ENCODE measurements at regions not wholly inside any gene's neighbourhood (a gene's known extent, or its start where the extent isn't known, plus 50 kb on each side); places are given as distances from the start of the nearest gene placed in this dataset.

DNA sequence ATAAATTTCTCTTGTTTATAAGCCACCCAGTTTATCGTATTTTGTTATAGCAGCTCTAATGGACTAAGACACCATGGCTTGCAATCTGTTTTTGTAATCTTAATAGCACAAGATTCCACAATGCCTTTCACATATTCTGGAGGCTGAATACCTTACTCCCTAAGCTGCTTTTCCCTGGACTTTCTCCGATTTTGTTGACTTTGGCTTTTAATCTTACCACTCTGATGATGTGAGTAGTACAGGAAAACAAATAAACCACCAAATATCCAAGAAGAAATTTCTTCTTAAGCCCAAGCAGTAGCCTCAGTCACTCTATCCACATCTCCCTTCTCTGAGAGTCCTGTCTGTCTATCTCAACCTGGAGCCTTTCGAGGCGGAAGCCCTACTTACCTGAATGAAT, 838.6 kb downstream of the LTN1 start (continued):
- TF ChIP-seq, protein P1, sequence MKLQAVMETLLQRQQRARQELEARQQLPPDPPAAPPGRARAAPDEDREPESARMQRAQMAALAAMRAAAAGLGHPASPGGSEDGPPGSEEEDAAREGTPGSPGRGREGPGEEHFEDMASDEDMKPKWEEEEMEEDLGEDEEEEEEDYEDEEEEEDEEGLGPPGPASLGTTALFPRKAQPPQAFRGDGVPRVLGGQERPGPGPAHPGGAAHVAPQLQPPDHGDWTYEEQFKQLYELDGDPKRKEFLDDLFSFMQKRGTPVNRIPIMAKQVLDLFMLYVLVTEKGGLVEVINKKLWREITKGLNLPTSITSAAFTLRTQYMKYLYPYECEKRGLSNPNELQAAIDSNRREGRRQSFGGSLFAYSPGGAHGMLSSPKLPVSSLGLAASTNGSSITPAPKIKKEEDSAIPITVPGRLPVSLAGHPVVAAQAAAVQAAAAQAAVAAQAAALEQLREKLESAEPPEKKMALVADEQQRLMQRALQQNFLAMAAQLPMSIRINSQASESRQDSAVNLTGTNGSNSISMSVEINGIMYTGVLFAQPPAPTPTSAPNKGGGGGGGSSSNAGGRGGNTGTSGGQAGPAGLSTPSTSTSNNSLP (IDR thresholded peaks at IDR 0.05; ENCODE audit: borderline replicate concordance, low read depth, low read length), result no peak
- no peak for TF ChIP-seq NFE2L1 (tag; IDR thresholded peaks at IDR 0.05; ENCODE audit: borderline replicate concordance, low read depth)
- no peak for TF ChIP-seq HLTF (IDR thresholded peaks at IDR 0.05)
- no peak for TF ChIP-seq KLF10 (CRISPR knock-in tag; IDR thresholded peaks at IDR 0.05)
- TF ChIP-seq, protein P2, sequence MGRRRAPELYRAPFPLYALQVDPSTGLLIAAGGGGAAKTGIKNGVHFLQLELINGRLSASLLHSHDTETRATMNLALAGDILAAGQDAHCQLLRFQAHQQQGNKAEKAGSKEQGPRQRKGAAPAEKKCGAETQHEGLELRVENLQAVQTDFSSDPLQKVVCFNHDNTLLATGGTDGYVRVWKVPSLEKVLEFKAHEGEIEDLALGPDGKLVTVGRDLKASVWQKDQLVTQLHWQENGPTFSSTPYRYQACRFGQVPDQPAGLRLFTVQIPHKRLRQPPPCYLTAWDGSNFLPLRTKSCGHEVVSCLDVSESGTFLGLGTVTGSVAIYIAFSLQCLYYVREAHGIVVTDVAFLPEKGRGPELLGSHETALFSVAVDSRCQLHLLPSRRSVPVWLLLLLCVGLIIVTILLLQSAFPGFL (CRISPR knock-in tag; IDR thresholded peaks at IDR 0.05), result no peak
- TF ChIP-seq GABPB1 (CRISPR knock-in tag; IDR thresholded peaks at IDR 0.05), result no peak
- TF ChIP-seq, protein P3, sequence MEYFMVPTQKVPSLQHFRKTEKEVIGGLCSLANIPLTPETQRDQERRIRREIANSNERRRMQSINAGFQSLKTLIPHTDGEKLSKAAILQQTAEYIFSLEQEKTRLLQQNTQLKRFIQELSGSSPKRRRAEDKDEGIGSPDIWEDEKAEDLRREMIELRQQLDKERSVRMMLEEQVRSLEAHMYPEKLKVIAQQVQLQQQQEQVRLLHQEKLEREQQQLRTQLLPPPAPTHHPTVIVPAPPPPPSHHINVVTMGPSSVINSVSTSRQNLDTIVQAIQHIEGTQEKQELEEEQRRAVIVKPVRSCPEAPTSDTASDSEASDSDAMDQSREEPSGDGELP (CRISPR knock-in tag; IDR thresholded peaks at IDR 0.05; ENCODE audit: borderline replicate concordance), result no peak

DNA sequence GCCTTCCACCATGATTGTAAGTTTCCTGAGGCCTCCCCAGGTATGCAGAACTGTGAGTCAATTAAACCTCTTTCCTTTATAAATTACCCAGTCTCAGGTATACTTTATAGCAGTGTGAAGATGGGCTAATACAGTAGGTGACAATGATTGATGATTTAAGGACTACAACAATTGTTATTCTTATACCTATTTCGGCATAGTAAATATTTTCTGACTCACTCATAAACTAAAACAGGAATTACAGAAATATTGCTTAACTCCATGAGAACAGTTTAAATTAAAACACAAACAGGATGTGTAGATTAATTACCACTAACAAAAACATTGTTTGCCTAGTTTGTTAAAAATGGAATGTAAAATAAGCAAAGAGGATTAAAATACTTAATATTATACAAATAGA, 839.9 kb downstream of the LTN1 start:
- Histone ChIP-seq H3K9me1 (ENCODE audit: control insufficient read depth, insufficient read depth, low read length) (no peaks in the 10 kb centered on the region), H2AFZ (ENCODE audit: low read depth, low read length) (no peak overlapping the region), H3K9ac (ENCODE audit: insufficient read depth in 1 of 2, low read depth in 2 of 2, low read length in 2 of 2) (no peak overlapping the region), H3K4me1 (replicated peaks in 1 of 2; ENCODE audit: control insufficient read depth in 2 of 2, insufficient read depth in 2 of 2, low read length in 2 of 2) (no peaks in the 10 kb centered on the region), H3K27me3 (ENCODE audit: control insufficient read depth in 2 of 2, insufficient read depth in 2 of 2, low read length in 2 of 2) (no peaks in the 10 kb centered on the region), H3K79me2 (ENCODE audit: control insufficient read depth, insufficient read depth, low read length) (no peaks in the 10 kb centered on the region), H3K27ac (ENCODE audit: extremely low read depth, low read depth, low read length) (no peak overlapping the region), H3K4me2 (ENCODE audit: insufficient read depth, low read length) (no peak overlapping the region), H4K20me1 (replicated peaks; ENCODE audit: control insufficient read depth, insufficient read depth, low read length) (no peaks in the 10 kb centered on the region), H3K36me3 (ENCODE audit: control insufficient read depth, insufficient read depth, low read length) (no peaks in the 10 kb centered on the region), H3K9me3 (replicated peaks; ENCODE audit: control insufficient read depth, insufficient read depth, low read depth, low read length) (no peaks in the 10 kb centered on the region; the same call in none of the 2 replicates), H3K4me3 (no peak overlapping the region)
- no TSS peak for BruUV-seq (replicated peaks)
- intact Hi-C loops (cut with micrococcal nuclease) (no loop called here), in situ Hi-C loops (cut with MboI) (no loop called here)
- TF ChIP-seq, protein P4, sequence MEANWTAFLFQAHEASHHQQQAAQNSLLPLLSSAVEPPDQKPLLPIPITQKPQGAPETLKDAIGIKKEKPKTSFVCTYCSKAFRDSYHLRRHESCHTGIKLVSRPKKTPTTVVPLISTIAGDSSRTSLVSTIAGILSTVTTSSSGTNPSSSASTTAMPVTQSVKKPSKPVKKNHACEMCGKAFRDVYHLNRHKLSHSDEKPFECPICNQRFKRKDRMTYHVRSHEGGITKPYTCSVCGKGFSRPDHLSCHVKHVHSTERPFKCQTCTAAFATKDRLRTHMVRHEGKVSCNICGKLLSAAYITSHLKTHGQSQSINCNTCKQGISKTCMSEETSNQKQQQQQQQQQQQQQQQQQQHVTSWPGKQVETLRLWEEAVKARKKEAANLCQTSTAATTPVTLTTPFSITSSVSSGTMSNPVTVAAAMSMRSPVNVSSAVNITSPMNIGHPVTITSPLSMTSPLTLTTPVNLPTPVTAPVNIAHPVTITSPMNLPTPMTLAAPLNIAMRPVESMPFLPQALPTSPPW (CRISPR knock-in tag; IDR thresholded peaks at IDR 0.05), result no peak
- no peak for TF ChIP-seq NFE2L1 (tag; IDR thresholded peaks at IDR 0.05; ENCODE audit: borderline replicate concordance, low read depth)
- TF ChIP-seq, protein P5, sequence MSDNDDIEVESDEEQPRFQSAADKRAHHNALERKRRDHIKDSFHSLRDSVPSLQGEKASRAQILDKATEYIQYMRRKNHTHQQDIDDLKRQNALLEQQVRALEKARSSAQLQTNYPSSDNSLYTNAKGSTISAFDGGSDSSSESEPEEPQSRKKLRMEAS (CRISPR knock-in tag; IDR thresholded peaks at IDR 0.05), result no peak
- no peak for TF ChIP-seq GABPB1 (CRISPR knock-in tag; IDR thresholded peaks at IDR 0.05)
- TF ChIP-seq HSF4 (CRISPR knock-in tag; IDR thresholded peaks at IDR 0.05; ENCODE audit: borderline replicate concordance), result no peak
- TF ChIP-seq ESRRA (IDR thresholded peaks at IDR 0.05; ENCODE audit: borderline replicate concordance, low read depth), result no peak
- no peak for TF ChIP-seq TRIM24 (IDR thresholded peaks at IDR 0.05)
- ChIA-PET CTCF (ENCODE audit: low intra/inter-chr PET ratio) (no interaction called here), POLR2A (no interaction called here)
- no peak for DNase-seq (ENCODE audit: extremely low read depth in 1 of 4, low spot score in 3 of 4)
- FAIRE-seq, result no peak
- 0% methylated on average over 1 of the region's 1 CpG for WGBS (ENCODE audit: insufficient coverage, low coverage, missing lambda C conversion rate)
- ATAC-seq, result no peak
